ENCODE measurements at regions not wholly inside any gene's neighbourhood (a gene's known extent, or its start where the extent isn't known, plus 50 kb on each side); places are given as distances from the start of the nearest gene placed in this dataset.

DNA sequence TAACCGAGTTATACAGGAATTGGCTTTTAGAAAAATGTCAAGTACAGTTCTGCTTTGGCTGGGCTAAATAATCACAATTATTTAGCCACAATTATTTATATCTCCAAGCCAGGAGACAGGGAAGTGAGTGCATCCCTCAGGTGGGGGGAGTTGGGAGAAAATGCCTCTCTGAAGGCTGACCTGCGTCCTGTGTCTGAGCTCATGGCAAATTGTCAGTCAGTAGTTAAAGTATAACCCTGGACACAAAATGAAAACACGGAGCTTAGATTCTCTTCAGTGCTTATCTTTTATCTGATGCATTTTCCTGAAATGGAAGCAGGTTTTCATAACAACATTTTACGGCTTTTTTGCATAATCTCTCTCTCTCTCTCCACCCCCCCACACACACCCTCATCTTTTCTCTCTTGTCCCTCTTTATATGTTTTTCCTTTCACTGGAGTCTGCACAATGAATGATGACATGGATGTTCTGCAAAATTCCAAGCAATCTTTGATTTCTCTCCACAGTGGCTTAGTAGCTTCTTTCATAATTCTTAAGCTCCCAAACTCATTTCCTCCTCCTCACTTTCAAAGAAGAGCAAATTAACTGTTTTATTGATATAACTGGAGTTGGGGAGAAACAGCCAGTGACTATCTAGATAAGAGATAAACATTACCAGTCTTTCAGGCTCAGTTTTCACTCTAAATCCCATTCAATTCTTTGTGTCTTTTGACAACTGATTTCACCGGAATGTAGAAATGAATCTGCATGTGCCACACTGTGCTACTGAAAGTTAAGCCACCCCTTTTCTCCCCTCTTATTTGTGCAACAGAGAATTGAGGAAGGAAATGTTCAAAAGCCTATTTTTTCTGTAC is 521.4 kb upstream of the GHITM start:
- DNase-seq (ENCODE audit: low read depth, low spot score) (no peak), FAIRE-seq (no peak)
- Histone ChIP-seq H3K4me2 (ENCODE audit: control insufficient read depth, extremely low read depth, insufficient read depth, low read depth, low read length) (no peak overlapping the region), H4K20me1 (ENCODE audit: control insufficient read depth, extremely low read depth, insufficient read depth, low read length) (no peaks in the 10 kb centered on the region), H3K36me3 (ENCODE audit: control insufficient read depth in 2 of 2, extremely low read depth in 1 of 2, insufficient read depth in 2 of 2, low read length in 2 of 2) (no peaks in the 10 kb centered on the region), H3K27ac (ENCODE audit: control insufficient read depth, insufficient read depth, low read length) (no peak overlapping the region), H3K9me3 (ENCODE audit: control insufficient read depth, low read depth, low read length) (no peaks in the 10 kb centered on the region), H3K9ac (ENCODE audit: control insufficient read depth, extremely low read depth, insufficient read depth, low read length) (no peak overlapping the region), H3K27me3 (ENCODE audit: control insufficient read depth, extremely low read depth, insufficient read depth, low read length) (no peaks in the 10 kb centered on the region), H3K4me1 (ENCODE audit: control insufficient read depth, extremely low read depth, insufficient read depth, low read length) (no peaks in the 10 kb centered on the region), H3K79me2 (ENCODE audit: control insufficient read depth, insufficient read depth, low read length) (no peaks in the 10 kb centered on the region), H3K9me1 (ENCODE audit: control insufficient read depth, extremely low read depth, insufficient read depth, low read length) (no peaks in the 10 kb centered on the region), H2AFZ (ENCODE audit: control insufficient read depth, low read length) (no peak overlapping the region), H3K4me3 (ENCODE audit: control insufficient read depth in 2 of 3, extremely low read depth in 1 of 3, insufficient read depth in 2 of 3, low read depth in 1 of 3, low read length in 3 of 3) (no peak overlapping the region)
- dilution Hi-C loops (cut with MboI; ENCODE audit: extremely low pct_ligation_motif_present, low sequenced_read_pairs): no loop called here
- TF ChIP-seq EZH2 (IDR thresholded peaks at IDR 0.05; ENCODE audit: low read length): no peak
- TF ChIP-seq, protein P1, sequence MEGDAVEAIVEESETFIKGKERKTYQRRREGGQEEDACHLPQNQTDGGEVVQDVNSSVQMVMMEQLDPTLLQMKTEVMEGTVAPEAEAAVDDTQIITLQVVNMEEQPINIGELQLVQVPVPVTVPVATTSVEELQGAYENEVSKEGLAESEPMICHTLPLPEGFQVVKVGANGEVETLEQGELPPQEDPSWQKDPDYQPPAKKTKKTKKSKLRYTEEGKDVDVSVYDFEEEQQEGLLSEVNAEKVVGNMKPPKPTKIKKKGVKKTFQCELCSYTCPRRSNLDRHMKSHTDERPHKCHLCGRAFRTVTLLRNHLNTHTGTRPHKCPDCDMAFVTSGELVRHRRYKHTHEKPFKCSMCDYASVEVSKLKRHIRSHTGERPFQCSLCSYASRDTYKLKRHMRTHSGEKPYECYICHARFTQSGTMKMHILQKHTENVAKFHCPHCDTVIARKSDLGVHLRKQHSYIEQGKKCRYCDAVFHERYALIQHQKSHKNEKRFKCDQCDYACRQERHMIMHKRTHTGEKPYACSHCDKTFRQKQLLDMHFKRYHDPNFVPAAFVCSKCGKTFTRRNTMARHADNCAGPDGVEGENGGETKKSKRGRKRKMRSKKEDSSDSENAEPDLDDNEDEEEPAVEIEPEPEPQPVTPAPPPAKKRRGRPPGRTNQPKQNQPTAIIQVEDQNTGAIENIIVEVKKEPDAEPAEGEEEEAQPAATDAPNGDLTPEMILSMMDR (optimal IDR thresholded peaks at IDR 0.05 in 1 of 3, IDR thresholded peaks at IDR 0.05 in 1 of 3, conservative IDR thresholded peaks at IDR 0.05 in 1 of 3; ENCODE audit: extremely low read depth in 1 of 3, insufficient read depth in 2 of 3, low read length in 3 of 3): no peak

DNA sequence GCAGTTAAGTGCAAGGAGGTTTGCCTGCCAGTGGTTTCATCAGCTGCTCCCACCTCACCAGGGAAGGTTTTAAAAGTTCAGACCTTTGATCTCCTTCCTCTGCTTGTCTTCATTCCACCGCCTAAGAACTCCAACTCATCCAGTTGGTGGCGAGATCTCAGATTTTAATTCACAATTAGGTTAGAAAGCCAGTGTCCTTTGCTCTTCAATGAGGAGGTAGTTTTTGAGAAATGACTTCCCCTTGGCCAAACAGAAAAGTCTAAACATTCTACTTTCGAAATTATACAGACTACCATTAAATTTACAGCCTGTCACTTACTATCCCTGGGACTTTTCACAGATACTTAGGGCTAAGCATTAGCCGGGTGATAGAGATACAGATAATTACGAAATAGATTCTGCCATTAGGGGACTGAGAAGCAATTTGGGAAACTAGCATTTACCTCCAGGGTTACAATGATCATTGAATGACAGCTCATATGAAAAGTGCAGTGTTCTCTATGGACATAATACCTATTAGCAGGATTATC is 513.4 kb upstream of the GHITM start:
- FAIRE-seq: no peak

More for the DNA sequence above, 513.4 kb upstream of the GHITM start:
- H3K79me2 ChIP-seq (ENCODE audit: control insufficient read depth, insufficient read depth, low read length): no peaks in the 10 kb centered on the region
- H3K36me3 ChIP-seq (ENCODE audit: control insufficient read depth in 2 of 2, extremely low read depth in 1 of 2, insufficient read depth in 2 of 2, low read length in 2 of 2): no peaks in the 10 kb centered on the region
- H3K4me3 ChIP-seq (ENCODE audit: control insufficient read depth in 2 of 3, extremely low read depth in 1 of 3, insufficient read depth in 2 of 3, low read depth in 1 of 3, low read length in 3 of 3): no peak overlapping the region
- H3K4me2 ChIP-seq (ENCODE audit: control insufficient read depth, extremely low read depth, insufficient read depth, low read depth, low read length): no peak overlapping the region
- no peak overlapping the region for H2AFZ ChIP-seq (ENCODE audit: control insufficient read depth, low read length)
- no peaks in the 10 kb centered on the region for H3K27me3 ChIP-seq (ENCODE audit: control insufficient read depth, extremely low read depth, insufficient read depth, low read length)
- no peaks in the 10 kb centered on the region for H3K4me1 ChIP-seq (ENCODE audit: control insufficient read depth, extremely low read depth, insufficient read depth, low read length)
- TF ChIP-seq, protein P1 (optimal IDR thresholded peaks at IDR 0.05 in 1 of 3, IDR thresholded peaks at IDR 0.05 in 1 of 3, conservative IDR thresholded peaks at IDR 0.05 in 1 of 3; ENCODE audit: extremely low read depth in 1 of 3, insufficient read depth in 2 of 3, low read length in 3 of 3): no peak
- no peak overlapping the region for H3K27ac ChIP-seq (ENCODE audit: control insufficient read depth, insufficient read depth, low read length)
- H3K9me3 ChIP-seq (ENCODE audit: control insufficient read depth, low read depth, low read length): no peaks in the 10 kb centered on the region
- H3K9me1 ChIP-seq (ENCODE audit: control insufficient read depth, extremely low read depth, insufficient read depth, low read length): no peaks in the 10 kb centered on the region
- dilution Hi-C loops (cut with MboI; ENCODE audit: extremely low pct_ligation_motif_present, low sequenced_read_pairs): no loop called here
- H4K20me1 ChIP-seq (ENCODE audit: control insufficient read depth, extremely low read depth, insufficient read depth, low read length): no peaks in the 10 kb centered on the region
- DNase-seq (ENCODE audit: low read depth, low spot score): no peak
- H3K9ac ChIP-seq (ENCODE audit: control insufficient read depth, extremely low read depth, insufficient read depth, low read length): no peak overlapping the region

Data from keratinocyte (primary cell).